Cardiac muscle cell (in vitro differentiated cells and primary cell): ENCODE measurements at regions not wholly inside any gene's neighbourhood (a gene's known extent, or its start where the extent isn't known, plus 50 kb on each side); places are given as distances from the start of the nearest gene placed in this dataset.

Source experiments
- DNase-seq, 2 donors: peaks; one replicate each; pipeline versions ENCODE4 v3.0.0 to v3.0.0-alpha.2; 2010 to 2017; ENCODE audit warnings: low read depth in 1 of 2, low spot score in 1 of 2
- H3K27ac ChIP-seq: fragments of 200-600 bp; sonication (generic); 2 replicates; pipeline ENCODE4 v1.5.1; 2016
- H3K27me3 ChIP-seq: fragments of 200-600 bp; sonication (generic); 2 replicates; pipeline ENCODE4 v1.6.0; 2016; ENCODE audit warnings: control low read depth
- H3K36me3 ChIP-seq: fragments of 200-600 bp; sonication (generic); 2 replicates; pipeline ENCODE4 v1.5.1; 2016; ENCODE audit warnings: control low read depth
- H3K4me1 ChIP-seq: fragments of 200-600 bp; sonication (generic); 2 replicates; pipeline ENCODE4 v1.8.1; 2017; ENCODE audit warnings: low read depth, mild to moderate bottlenecking, mixed run types
- H3K4me3 ChIP-seq: fragments of 200-600 bp; sonication (generic); 2 replicates; pipeline ENCODE4 v1.5.1; 2016; ENCODE audit warnings: mild to moderate bottlenecking
- H3K9me3 ChIP-seq: fragments of 200-600 bp; sonication (generic); 2 replicates; pipeline ENCODE4 v1.5.1; 2017; ENCODE audit warnings: low read depth, mild to moderate bottlenecking, control low read depth
- CTCF ChIP-seq: IDR thresholded peaks from 2 replicates; pipeline ENCODE4 v1.5.1; 2012; ENCODE audit warnings: low read depth, mild to moderate bottlenecking, low read length

GRCh38 chr2:163800951-163801381 lies 65.2 kb upstream of the FIGN start:
- H3K36me3 ChIP-seq = no peaks in the 10 kb centered on the region
- no peak for TF ChIP-seq CTCF
- peak overlapping the region; percentile 56 for H3K27ac ChIP-seq
- H3K4me3 ChIP-seq = no peak overlapping the region
- peaks cover 37% of the 10 kb centered on the region for H3K4me1 ChIP-seq
- DNase-seq = peak; percentile 21 to 51
- no peaks in the 10 kb centered on the region for H3K27me3 ChIP-seq
- no peaks in the 10 kb centered on the region for H3K9me3 ChIP-seq

GRCh38 chr2:163799807-163800206 lies 64.0 kb upstream of the FIGN start:
- Histone ChIP-seq H3K4me3 (no peak overlapping the region), H3K27me3 (no peaks in the 10 kb centered on the region), H3K27ac (peak overlapping the region; percentile 18), H3K36me3 (no peaks in the 10 kb centered on the region), H3K9me3 (no peaks in the 10 kb centered on the region), H3K4me1 (peaks cover 37% of the 10 kb centered on the region)
- peak in 1 of 2 donors; percentile 19 for DNase-seq
- no peak for TF ChIP-seq CTCF

- TF ChIP-seq CTCF = no peak
- Histone ChIP-seq H3K27ac (no peak overlapping the region), H3K36me3 (no peaks in the 10 kb centered on the region), H3K4me1 (peaks cover 6% of the 10 kb centered on the region), H3K4me3 (no peak overlapping the region), H3K9me3 (no peaks in the 10 kb centered on the region), H3K27me3 (no peaks in the 10 kb centered on the region)
- DNase-seq = peak in 1 of 2 donors; percentile 16
These were observed 58.8 kb upstream of the FIGN start for GRCh38 chr2:163794635-163795034.
